Endothelial cell (in vitro differentiated cells): ENCODE measurements at regions not wholly inside any gene's neighbourhood (a gene's known extent, or its start where the extent isn't known, plus 50 kb on each side); places are given as distances from the start of the nearest gene placed in this dataset.

Source experiments
- DNase-seq: peaks from one replicate; pipeline ENCODE4 v3.0.0; 2021; ENCODE audit warnings: low spot score
- H3K27ac Mint-ChIP-seq: one replicate; pipeline ENCODE4 v1.8.0; 2021; ENCODE audit warnings: mixed read lengths, inconsistent platforms; ENCODE audit not compliant: unreplicated experiment
- H3K27me3 Mint-ChIP-seq: one replicate; pipeline ENCODE4 v1.8.0; 2021; ENCODE audit warnings: mild to moderate bottlenecking, moderate library complexity, mixed read lengths, inconsistent platforms; ENCODE audit not compliant: unreplicated experiment
- H3K36me3 Mint-ChIP-seq: one replicate; pipeline ENCODE4 v1.8.0; 2021; ENCODE audit warnings: mild to moderate bottlenecking, low read depth, mixed read lengths, inconsistent platforms; ENCODE audit not compliant: unreplicated experiment
- H3K4me1 Mint-ChIP-seq: one replicate; pipeline ENCODE4 v1.8.0; 2021; ENCODE audit warnings: mild to moderate bottlenecking, mixed read lengths, inconsistent platforms; ENCODE audit not compliant: unreplicated experiment
- H3K4me3 Mint-ChIP-seq: one replicate; pipeline ENCODE4 v1.8.0; 2021; ENCODE audit warnings: mild to moderate bottlenecking, mixed read lengths, inconsistent platforms; ENCODE audit not compliant: unreplicated experiment
- H3K9me3 Mint-ChIP-seq: one replicate; pipeline ENCODE4 v1.8.0; 2021; ENCODE audit warnings: mixed read lengths, inconsistent platforms; ENCODE audit not compliant: unreplicated experiment
- TF ChIP-seq, protein P1 (sequence below): fragments of 200-600 bp; sonication (generic); IDR thresholded peaks from one replicate; pipeline ENCODE4 v1.5.0; 2021; ENCODE audit warnings: antibody characterized with exemption; ENCODE audit not compliant: unreplicated experiment

DNA sequence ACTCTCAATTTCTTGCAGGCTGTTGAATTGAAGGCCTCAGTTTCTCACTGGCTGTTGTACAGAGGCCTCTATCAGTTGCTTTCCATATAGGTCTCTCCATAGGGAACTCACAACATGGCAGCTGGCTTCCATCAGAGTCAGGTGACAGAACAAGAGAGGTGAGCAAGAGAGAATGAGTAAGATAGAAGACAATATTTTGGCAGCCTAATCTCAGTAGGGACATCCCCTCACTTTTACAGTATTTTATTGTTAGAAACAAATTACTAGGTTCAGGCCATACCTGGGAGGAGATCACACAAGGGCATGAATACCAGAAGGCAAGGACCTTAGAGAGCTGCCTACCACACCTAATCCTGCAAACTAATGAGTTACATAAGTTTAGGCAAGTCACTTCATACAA is 162.8 kb downstream of the ATP6V1G3 start:
- no peak for DNase-seq
- TF ChIP-seq, protein P1, sequence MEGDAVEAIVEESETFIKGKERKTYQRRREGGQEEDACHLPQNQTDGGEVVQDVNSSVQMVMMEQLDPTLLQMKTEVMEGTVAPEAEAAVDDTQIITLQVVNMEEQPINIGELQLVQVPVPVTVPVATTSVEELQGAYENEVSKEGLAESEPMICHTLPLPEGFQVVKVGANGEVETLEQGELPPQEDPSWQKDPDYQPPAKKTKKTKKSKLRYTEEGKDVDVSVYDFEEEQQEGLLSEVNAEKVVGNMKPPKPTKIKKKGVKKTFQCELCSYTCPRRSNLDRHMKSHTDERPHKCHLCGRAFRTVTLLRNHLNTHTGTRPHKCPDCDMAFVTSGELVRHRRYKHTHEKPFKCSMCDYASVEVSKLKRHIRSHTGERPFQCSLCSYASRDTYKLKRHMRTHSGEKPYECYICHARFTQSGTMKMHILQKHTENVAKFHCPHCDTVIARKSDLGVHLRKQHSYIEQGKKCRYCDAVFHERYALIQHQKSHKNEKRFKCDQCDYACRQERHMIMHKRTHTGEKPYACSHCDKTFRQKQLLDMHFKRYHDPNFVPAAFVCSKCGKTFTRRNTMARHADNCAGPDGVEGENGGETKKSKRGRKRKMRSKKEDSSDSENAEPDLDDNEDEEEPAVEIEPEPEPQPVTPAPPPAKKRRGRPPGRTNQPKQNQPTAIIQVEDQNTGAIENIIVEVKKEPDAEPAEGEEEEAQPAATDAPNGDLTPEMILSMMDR, result no peak
- H3K4me1 Mint-ChIP-seq, result no peaks in the 10 kb centered on the region
- H3K36me3 Mint-ChIP-seq, result no peaks in the 10 kb centered on the region
- H3K4me3 Mint-ChIP-seq, result no peak overlapping the region
- H3K27me3 Mint-ChIP-seq, result no peaks in the 10 kb centered on the region
- no peak overlapping the region for H3K27ac Mint-ChIP-seq
- no peaks in the 10 kb centered on the region for H3K9me3 Mint-ChIP-seq

DNA sequence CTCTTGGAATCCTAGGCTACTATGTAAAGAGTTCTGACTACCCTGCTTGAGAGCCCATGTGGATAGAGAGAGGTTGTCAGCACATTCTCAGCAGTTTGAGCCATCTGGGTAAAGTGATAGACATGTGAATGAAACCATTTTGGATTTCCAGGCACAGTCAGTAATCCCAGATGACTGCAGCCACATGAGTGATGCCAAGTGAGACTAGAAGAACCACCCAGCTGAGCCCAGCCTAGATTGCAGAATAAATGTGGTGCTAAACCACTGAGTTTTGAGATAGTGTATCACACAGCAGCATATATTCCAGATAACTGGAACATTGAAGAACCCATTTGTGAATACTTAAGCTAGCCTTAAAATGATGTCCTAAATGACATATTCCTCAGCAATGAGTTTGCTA is 166.2 kb downstream of the ATP6V1G3 start:
- Mint-ChIP-seq H3K9me3 (no peaks in the 10 kb centered on the region), H3K4me1 (no peaks in the 10 kb centered on the region), H3K36me3 (no peaks in the 10 kb centered on the region), H3K27ac (no peak overlapping the region), H3K27me3 (no peaks in the 10 kb centered on the region), H3K4me3 (no peak overlapping the region)
- DNase-seq, result no peak
- TF ChIP-seq, protein P1, result no peak

DNA sequence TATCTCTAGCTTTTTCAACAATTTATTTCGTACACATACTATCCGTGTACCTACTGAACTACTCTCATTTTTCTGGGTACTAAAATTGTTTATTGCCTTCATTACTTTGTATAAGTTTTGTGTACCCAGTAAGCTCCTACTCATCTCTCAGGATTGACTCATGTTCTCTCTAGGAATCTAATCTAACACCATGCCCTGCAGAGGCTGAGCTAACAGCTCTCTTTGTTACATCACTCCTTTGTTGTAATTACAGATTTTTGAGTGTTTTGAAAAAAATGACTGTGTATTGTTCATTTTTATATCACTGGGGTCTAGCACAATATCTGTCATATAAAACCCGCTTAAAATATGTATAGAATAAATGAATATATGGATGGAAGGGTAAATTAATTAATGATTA is 167.1 kb downstream of the ATP6V1G3 start:
- no peaks in the 10 kb centered on the region for H3K9me3 Mint-ChIP-seq
- TF ChIP-seq, protein P1, result no peak
- H3K36me3 Mint-ChIP-seq, result no peaks in the 10 kb centered on the region
- no peaks in the 10 kb centered on the region for H3K4me1 Mint-ChIP-seq
- no peak overlapping the region for H3K4me3 Mint-ChIP-seq
- DNase-seq, result no peak
- H3K27me3 Mint-ChIP-seq, result no peaks in the 10 kb centered on the region
- H3K27ac Mint-ChIP-seq, result no peak overlapping the region
